ENCODE measurements at regions not wholly inside any gene's neighbourhood (a gene's known extent, or its start where the extent isn't known, plus 50 kb on each side); places are given as distances from the start of the nearest gene placed in this dataset.

DNA sequence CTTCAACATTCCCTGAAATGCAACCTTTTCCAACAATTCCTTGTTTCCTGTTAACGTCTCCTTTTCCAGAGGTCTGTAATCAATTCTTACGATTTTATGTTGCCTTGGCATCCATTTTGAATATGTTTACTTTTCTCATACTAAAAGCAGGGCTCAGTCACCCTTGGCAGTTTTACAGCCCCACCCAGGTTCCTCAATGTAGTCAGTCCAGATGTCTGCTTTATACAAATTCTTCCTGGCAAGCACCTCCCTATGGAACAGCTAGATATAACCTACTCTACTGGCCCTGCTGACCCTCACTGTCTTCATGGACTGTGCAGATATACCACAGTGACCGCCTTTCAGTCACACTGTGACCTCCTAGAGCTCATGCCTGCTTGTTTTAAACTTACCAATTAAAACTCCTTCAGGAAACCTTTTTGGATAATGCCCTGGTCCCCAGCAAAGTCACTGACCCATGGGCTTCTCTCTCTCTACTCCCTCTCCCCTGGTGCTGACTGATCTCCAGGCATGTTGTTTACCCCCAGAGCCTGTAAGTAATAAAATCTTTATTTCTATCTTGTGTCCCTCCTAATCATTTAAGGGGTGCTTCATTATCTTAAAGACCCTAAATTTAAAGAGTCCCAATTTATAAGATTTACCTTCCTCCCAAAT lies 147.1 kb upstream of the STEAP1 start:
- TF ChIP-seq, protein P1, sequence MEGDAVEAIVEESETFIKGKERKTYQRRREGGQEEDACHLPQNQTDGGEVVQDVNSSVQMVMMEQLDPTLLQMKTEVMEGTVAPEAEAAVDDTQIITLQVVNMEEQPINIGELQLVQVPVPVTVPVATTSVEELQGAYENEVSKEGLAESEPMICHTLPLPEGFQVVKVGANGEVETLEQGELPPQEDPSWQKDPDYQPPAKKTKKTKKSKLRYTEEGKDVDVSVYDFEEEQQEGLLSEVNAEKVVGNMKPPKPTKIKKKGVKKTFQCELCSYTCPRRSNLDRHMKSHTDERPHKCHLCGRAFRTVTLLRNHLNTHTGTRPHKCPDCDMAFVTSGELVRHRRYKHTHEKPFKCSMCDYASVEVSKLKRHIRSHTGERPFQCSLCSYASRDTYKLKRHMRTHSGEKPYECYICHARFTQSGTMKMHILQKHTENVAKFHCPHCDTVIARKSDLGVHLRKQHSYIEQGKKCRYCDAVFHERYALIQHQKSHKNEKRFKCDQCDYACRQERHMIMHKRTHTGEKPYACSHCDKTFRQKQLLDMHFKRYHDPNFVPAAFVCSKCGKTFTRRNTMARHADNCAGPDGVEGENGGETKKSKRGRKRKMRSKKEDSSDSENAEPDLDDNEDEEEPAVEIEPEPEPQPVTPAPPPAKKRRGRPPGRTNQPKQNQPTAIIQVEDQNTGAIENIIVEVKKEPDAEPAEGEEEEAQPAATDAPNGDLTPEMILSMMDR (IDR thresholded peaks at IDR 0.05): no peak
- no peak for TF ChIP-seq POLR2A (IDR thresholded peaks at IDR 0.05)

Measured in breast epithelium (tissue), 3 donors.